ENCODE measurements at regions not wholly inside any gene's neighbourhood (a gene's known extent, or its start where the extent isn't known, plus 50 kb on each side); places are given as distances from the start of the nearest gene placed in this dataset.

DNA sequence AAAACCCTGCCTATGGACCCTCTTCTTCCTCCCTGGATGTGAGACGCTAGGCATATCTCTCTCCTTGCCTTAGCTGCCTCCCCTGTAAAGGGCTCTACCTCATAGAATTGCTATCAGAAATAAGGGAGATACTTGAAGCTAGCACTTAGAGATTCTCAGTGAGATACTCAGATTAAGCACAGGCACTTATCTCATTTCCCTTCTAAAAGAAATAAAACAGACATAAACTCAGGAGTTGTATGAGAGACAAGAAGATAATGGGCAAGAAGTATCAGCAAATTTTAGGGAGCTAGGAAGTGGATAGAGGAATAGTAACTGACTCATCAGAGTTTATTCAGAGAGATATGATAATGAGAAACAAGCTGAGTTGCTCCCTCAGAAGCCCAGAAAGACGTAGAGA lies 131.0 kb downstream of the SP3 start:
- Histone ChIP-seq H2AFZ (ENCODE audit: low read length) (no peak overlapping the region), H3K23me2 (ENCODE audit: insufficient read length, low read depth, low read length, poor library complexity, severe bottlenecking) (no peaks in the 10 kb centered on the region), H2BK20ac (ENCODE audit: low read depth, low read length, poor library complexity, severe bottlenecking) (no peak overlapping the region), H4K91ac (ENCODE audit: insufficient read length, low read depth, low read length) (no peak overlapping the region), H4K5ac (ENCODE audit: insufficient read length, low read depth, low read length) (no peak overlapping the region), H3K79me2 (ENCODE audit: insufficient read depth, low read length) (no peaks in the 10 kb centered on the region), H3K79me1 (ENCODE audit: insufficient read depth, low read depth, low read length, poor library complexity, severe bottlenecking) (no peaks in the 10 kb centered on the region), H3K9ac (ENCODE audit: extremely low read depth, insufficient read length, low read length) (no peak overlapping the region), H2BK15ac (ENCODE audit: low read depth, low read length) (no peak overlapping the region), H3K18ac (ENCODE audit: insufficient read length, low read depth, low read length) (no peak overlapping the region), H4K8ac (replicated peaks; ENCODE audit: insufficient read length, low read depth, low read length) (no peak overlapping the region), H3K4me1 (ENCODE audit: insufficient read depth, low read length) (no peaks in the 10 kb centered on the region), H2BK5ac (ENCODE audit: insufficient read length, low read length) (no peak overlapping the region), H2AK5ac (ENCODE audit: insufficient read length, low read length) (no peak overlapping the region), H3K27ac (ENCODE audit: insufficient read length, low read depth, low read length) (no peak overlapping the region), H3K14ac (ENCODE audit: insufficient read depth, low read length) (no peak overlapping the region), H2BK12ac (ENCODE audit: insufficient read length, low read depth, low read length) (no peak overlapping the region), H3K23ac (ENCODE audit: insufficient read length, low read depth, low read length) (no peak overlapping the region), H3K27me3 (ENCODE audit: insufficient read depth, low read length) (no peaks in the 10 kb centered on the region), H3K4ac (ENCODE audit: low read depth, low read length) (no peak overlapping the region), H2BK120ac (ENCODE audit: low read depth, low read length, poor library complexity, severe bottlenecking) (no peak overlapping the region), H4K20me1 (ENCODE audit: control insufficient read depth, insufficient read depth, insufficient read length) (no peaks in the 10 kb centered on the region), H3K4me2 (ENCODE audit: insufficient read depth, insufficient read length, low read length) (no peak overlapping the region), H3T11ph (ENCODE audit: low read length) (no peak overlapping the region), H3K56ac (ENCODE audit: insufficient read length, low read depth, low read length) (no peak overlapping the region), H3K9me3 (ENCODE audit: control insufficient read depth, low read depth, low read length) (no peaks in the 10 kb centered on the region)
- Mint-ChIP-seq H3K27me3 (ENCODE audit: low read depth) (no peaks in the 10 kb centered on the region), H3K36me3 (ENCODE audit: insufficient read depth in 1 of 3, low read depth in 3 of 3) (peaks cover 0 to 11% (median 4%) of the 10 kb centered on the region in 3 experiments; a peak in 5 of 7 replicates), H3K27ac (no peak overlapping the region), H3K9me3 (peaks cover 13% of the 10 kb centered on the region in 2 experiments; a peak in 4 of 5 replicates), H3K4me1 (peaks cover 0 to 2% of the 10 kb centered on the region in 2 experiments; a peak in 2 of 4 replicates), H3K4me3 (no peak overlapping the region)
- TF ChIP-seq, protein P1, sequence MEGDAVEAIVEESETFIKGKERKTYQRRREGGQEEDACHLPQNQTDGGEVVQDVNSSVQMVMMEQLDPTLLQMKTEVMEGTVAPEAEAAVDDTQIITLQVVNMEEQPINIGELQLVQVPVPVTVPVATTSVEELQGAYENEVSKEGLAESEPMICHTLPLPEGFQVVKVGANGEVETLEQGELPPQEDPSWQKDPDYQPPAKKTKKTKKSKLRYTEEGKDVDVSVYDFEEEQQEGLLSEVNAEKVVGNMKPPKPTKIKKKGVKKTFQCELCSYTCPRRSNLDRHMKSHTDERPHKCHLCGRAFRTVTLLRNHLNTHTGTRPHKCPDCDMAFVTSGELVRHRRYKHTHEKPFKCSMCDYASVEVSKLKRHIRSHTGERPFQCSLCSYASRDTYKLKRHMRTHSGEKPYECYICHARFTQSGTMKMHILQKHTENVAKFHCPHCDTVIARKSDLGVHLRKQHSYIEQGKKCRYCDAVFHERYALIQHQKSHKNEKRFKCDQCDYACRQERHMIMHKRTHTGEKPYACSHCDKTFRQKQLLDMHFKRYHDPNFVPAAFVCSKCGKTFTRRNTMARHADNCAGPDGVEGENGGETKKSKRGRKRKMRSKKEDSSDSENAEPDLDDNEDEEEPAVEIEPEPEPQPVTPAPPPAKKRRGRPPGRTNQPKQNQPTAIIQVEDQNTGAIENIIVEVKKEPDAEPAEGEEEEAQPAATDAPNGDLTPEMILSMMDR (conservative IDR thresholded peaks at IDR 0.05) = no peak
- no peak for DNase-seq
- no CpG with 5 or more reads among the region's 2 CpGs for WGBS (ENCODE audit: extremely low coverage, insufficient read length, low lambda C conversion rate)
